CD8-positive, alpha-beta memory T cell (primary cell): ENCODE measurements at regions not wholly inside any gene's neighbourhood (a gene's known extent, or its start where the extent isn't known, plus 50 kb on each side); places are given as distances from the start of the nearest gene placed in this dataset.
A peak's percentile ranks its signal among the peaks of the same experiment; 100 is the strongest.

ENCODE experiments used
- CTCF ChIA-PET: fragments of 350-600 bp; sonication (Branson Sonifier 250); formaldehyde crosslinking; loops from one replicate; lab custom pipeline; 2021; ENCODE audit warnings: antibody characterized with exemption; lab: Charles Lee
- POLR2A ChIA-PET: fragments of 350-600 bp; sonication (Branson Sonifier 250); formaldehyde crosslinking; loops from one replicate; lab custom pipeline; 2021; ENCODE audit warnings: antibody characterized with exemption; lab: Charles Lee
- DNase-seq, 5 donors: peaks; one replicate each; pipeline versions ENCODE4 v3.0.0 to v3.0.0-alpha.2; 2020 to 2022; ENCODE audit warnings: mixed read lengths in 1 of 5
- H3K27ac ChIP-seq: one replicate; pipeline ENCODE4 v1.7.0; 2013; ENCODE audit warnings: low read depth, mild to moderate bottlenecking, low read length, moderate library complexity
- H3K27me3 ChIP-seq: 2 replicates; pipeline ENCODE4 v1.7.0; 2013; ENCODE audit warnings: low read length, mild to moderate bottlenecking; ENCODE audit not compliant: insufficient read depth, poor library complexity, severe bottlenecking
- H3K36me3 ChIP-seq: 2 replicates; pipeline ENCODE4 v1.7.0; 2013; ENCODE audit warnings: mild to moderate bottlenecking, low read length, moderate library complexity; ENCODE audit not compliant: insufficient read depth
- H3K4me1 ChIP-seq: 2 replicates; pipeline ENCODE4 v1.7.0; 2013; ENCODE audit warnings: mild to moderate bottlenecking, low read length, moderate library complexity; ENCODE audit not compliant: insufficient read depth
- H3K4me3 ChIP-seq: 2 replicates; pipeline ENCODE4 v1.7.0; 2013; ENCODE audit warnings: mild to moderate bottlenecking, low read length
- H3K9me3 ChIP-seq: 2 replicates; pipeline ENCODE4 v1.7.0; 2013; ENCODE audit warnings: mild to moderate bottlenecking, low read length
- H3K27ac Mint-ChIP-seq, 8 donors: one replicate each; pipeline ENCODE4 v1.8.0; 2020 to 2021; ENCODE audit warnings: mixed read lengths in 8 of 8, mild to moderate bottlenecking in 6 of 8, inconsistent platforms in 3 of 8, moderate library complexity in 3 of 8
- H3K27me3 Mint-ChIP-seq, 2 donors: one replicate each; pipeline ENCODE4 v1.8.0; 2020 to 2021; ENCODE audit warnings: mixed read lengths in 2 of 2, mild to moderate bottlenecking in 1 of 2, moderate library complexity in 1 of 2
- H3K36me3 Mint-ChIP-seq, 3 donors: one replicate each; pipeline ENCODE4 v1.8.0; 2020 to 2021; ENCODE audit warnings: mixed read lengths in 3 of 3, inconsistent platforms in 1 of 3, mild to moderate bottlenecking in 1 of 3
- H3K4me1 Mint-ChIP-seq, 3 donors: one replicate each; pipeline ENCODE4 v1.8.0; 2020 to 2021; ENCODE audit warnings: mixed read lengths in 3 of 3, inconsistent platforms in 1 of 3, mild to moderate bottlenecking in 1 of 3
- H3K4me3 Mint-ChIP-seq, 7 donors: one replicate each; pipeline ENCODE4 v1.8.0; 2020 to 2021; ENCODE audit warnings: mixed read lengths in 7 of 7, mild to moderate bottlenecking in 6 of 7, moderate library complexity in 4 of 7, inconsistent platforms in 2 of 7
- H3K9me3 Mint-ChIP-seq, 5 donors: one replicate each; pipeline ENCODE4 v1.8.0; 2020 to 2022; ENCODE audit warnings: mixed read lengths in 5 of 5, mild to moderate bottlenecking in 3 of 5, moderate library complexity in 2 of 5, inconsistent platforms in 1 of 5

DNA sequence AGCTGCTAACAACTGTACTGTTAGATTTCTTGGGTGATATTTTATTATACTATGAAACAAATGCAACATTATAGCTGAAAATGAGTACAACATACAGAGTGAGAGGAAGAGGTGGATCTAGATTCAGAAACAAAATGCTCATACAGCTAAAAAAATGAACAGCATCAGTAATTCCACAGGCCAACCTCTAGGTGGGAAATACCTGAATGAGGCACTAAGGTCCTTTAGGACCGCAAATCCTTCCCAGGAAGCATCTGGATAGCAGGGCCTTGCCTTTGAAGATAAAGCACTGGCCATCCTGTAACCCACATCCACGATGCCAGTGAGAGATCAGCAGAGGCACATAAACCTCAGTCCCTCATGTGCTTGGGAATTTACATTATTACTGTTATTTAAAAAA, 310.8 kb downstream of the YTHDC2 start:
- Mint-ChIP-seq H3K27me3 (no peaks in the 10 kb centered on the region), H3K4me1 (no peaks in the 10 kb centered on the region), H3K4me3 (no peak overlapping the region), H3K27ac (no peak overlapping the region), H3K36me3 (no peaks in the 10 kb centered on the region), H3K9me3 (peaks cover 3 to 13% (median 6%) of the 10 kb centered on the region in 5 donors)
- no peak for DNase-seq
- Histone ChIP-seq H3K27me3 (no peaks in the 10 kb centered on the region), H3K4me1 (no peaks in the 10 kb centered on the region), H3K9me3 (no peaks in the 10 kb centered on the region), H3K4me3 (no peak overlapping the region), H3K27ac (no peak overlapping the region), H3K36me3 (no peaks in the 10 kb centered on the region)
- ChIA-PET POLR2A (no interaction called here), CTCF (no interaction called here)

DNA sequence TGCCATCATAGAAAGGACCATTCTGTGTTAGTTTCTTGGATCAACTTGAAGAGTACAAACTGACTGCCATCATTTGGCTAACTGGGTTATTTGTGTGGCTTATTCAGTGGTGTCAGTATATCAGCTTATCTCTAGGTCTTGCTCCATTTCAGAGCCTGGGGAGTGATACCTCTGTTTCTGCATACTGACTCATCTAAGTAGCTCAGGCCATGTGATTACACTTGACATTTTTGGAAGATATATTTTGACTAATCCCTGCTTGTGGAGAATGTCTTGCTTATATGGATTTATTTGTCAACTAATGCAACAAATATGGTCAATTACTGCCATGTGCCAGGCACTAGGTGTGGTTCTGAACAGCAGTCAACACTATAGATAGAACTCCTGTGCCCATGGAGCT, 311.7 kb downstream of the YTHDC2 start:
- H3K36me3 Mint-ChIP-seq, result no peaks in the 10 kb centered on the region
- H3K4me3 ChIP-seq, result no peak overlapping the region
- H3K4me1 Mint-ChIP-seq, result no peaks in the 10 kb centered on the region
- peaks cover 0 to 13% (median 4%) of the 10 kb centered on the region in 5 donors for H3K9me3 Mint-ChIP-seq
- no peak overlapping the region for H3K27ac Mint-ChIP-seq
- no peak for DNase-seq
- no peaks in the 10 kb centered on the region for H3K9me3 ChIP-seq
- no peaks in the 10 kb centered on the region for H3K36me3 ChIP-seq
- CTCF ChIA-PET, result no interaction called here
- POLR2A ChIA-PET, result no interaction called here
- H3K27ac ChIP-seq, result no peak overlapping the region
- no peaks in the 10 kb centered on the region for H3K4me1 ChIP-seq
- H3K27me3 Mint-ChIP-seq, result no peaks in the 10 kb centered on the region
- no peak overlapping the region for H3K4me3 Mint-ChIP-seq
- H3K27me3 ChIP-seq, result no peaks in the 10 kb centered on the region

GRCh38 chr5:113846941-113847340, 333.4 kb downstream of the YTHDC2 start:
- no peak overlapping the region for H3K4me3 ChIP-seq
- no peak overlapping the region for H3K27ac Mint-ChIP-seq

GRCh38 chr5:113864437-113864836, 350.9 kb downstream of the YTHDC2 start:
- H3K9me3 Mint-ChIP-seq, result peaks cover under 1 to 5% (median 4%) of the 10 kb centered on the region in 5 donors
- no peak overlapping the region for H3K27ac Mint-ChIP-seq
- H3K36me3 ChIP-seq, result no peaks in the 10 kb centered on the region
- H3K4me1 ChIP-seq, result no peaks in the 10 kb centered on the region
- no peak overlapping the region for H3K27ac ChIP-seq
- CTCF ChIA-PET, result no interaction called here
- no peak for DNase-seq
- H3K9me3 ChIP-seq, result no peaks in the 10 kb centered on the region
- no peaks in the 10 kb centered on the region for H3K4me1 Mint-ChIP-seq
- no peak overlapping the region for H3K4me3 Mint-ChIP-seq
- no peaks in the 10 kb centered on the region for H3K27me3 Mint-ChIP-seq
- no peak overlapping the region for H3K4me3 ChIP-seq
- POLR2A ChIA-PET, result no interaction called here
- no peaks in the 10 kb centered on the region for H3K27me3 ChIP-seq
- no peaks in the 10 kb centered on the region for H3K36me3 Mint-ChIP-seq

More at GRCh38 chr5:113846941-113847340, 333.4 kb downstream of the YTHDC2 start:
- Mint-ChIP-seq H3K9me3 (peaks cover 0 to 8% (median 4%) of the 10 kb centered on the region in 5 donors), H3K27me3 (peaks cover 0 to 1% of the 10 kb centered on the region in 2 donors), H3K36me3 (no peaks in the 10 kb centered on the region), H3K4me3 (no peak overlapping the region), H3K4me1 (no peaks in the 10 kb centered on the region)
- Histone ChIP-seq H3K9me3 (no peaks in the 10 kb centered on the region), H3K27me3 (no peaks in the 10 kb centered on the region), H3K4me1 (no peaks in the 10 kb centered on the region), H3K27ac (no peak overlapping the region), H3K36me3 (no peaks in the 10 kb centered on the region)
- POLR2A ChIA-PET, result no interaction called here
- no peak for DNase-seq
- CTCF ChIA-PET, result no interaction called here

DNA sequence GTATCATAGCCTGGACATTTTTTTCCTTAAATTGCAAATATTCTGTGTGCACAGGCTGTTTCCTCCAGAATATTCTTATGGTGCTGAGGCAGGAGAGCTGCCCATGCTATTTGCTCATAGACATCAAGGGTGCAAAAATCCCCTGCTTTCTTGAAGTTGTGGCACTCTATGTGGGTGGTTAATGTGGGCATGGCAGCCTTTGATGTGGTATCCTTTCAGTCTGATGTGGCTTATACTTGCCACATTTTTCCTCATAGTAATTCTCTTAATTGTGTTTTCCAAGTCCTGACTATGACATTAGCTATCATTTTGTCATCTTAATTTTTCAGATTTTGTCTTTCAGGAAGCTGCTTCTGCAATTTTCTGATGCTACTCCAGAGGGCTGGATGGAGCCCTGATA, 353.3 kb downstream of the YTHDC2 start:
- no peaks in the 10 kb centered on the region for H3K36me3 Mint-ChIP-seq
- H3K27ac Mint-ChIP-seq, result no peak overlapping the region
- Histone ChIP-seq H3K27me3 (no peaks in the 10 kb centered on the region), H3K4me3 (no peak overlapping the region), H3K27ac (no peak overlapping the region), H3K4me1 (no peaks in the 10 kb centered on the region), H3K9me3 (no peaks in the 10 kb centered on the region), H3K36me3 (no peaks in the 10 kb centered on the region)
- DNase-seq, result no peak
- no peak overlapping the region for H3K4me3 Mint-ChIP-seq
- peaks cover 0 to 1% of the 10 kb centered on the region in 2 donors for H3K27me3 Mint-ChIP-seq
- H3K9me3 Mint-ChIP-seq, result peaks cover 2 to 8% (median 4%) of the 10 kb centered on the region in 5 donors
- CTCF ChIA-PET, result no interaction called here
- no peaks in the 10 kb centered on the region for H3K4me1 Mint-ChIP-seq
- POLR2A ChIA-PET, result no interaction called here

- no peak for DNase-seq
- no peaks in the 10 kb centered on the region for H3K4me1 ChIP-seq
- Mint-ChIP-seq H3K4me3 (no peak overlapping the region), H3K4me1 (no peaks in the 10 kb centered on the region), H3K27ac (peak overlapping the region in 1 of 8 donors; percentile 34), H3K27me3 (peaks cover 0 to 1% of the 10 kb centered on the region in 2 donors), H3K9me3 (peaks cover 2 to 8% (median 4%) of the 10 kb centered on the region in 5 donors), H3K36me3 (no peaks in the 10 kb centered on the region)
- CTCF ChIA-PET, result no interaction called here
- POLR2A ChIA-PET, result no interaction called here
- no peaks in the 10 kb centered on the region for H3K27me3 ChIP-seq
- no peak overlapping the region for H3K27ac ChIP-seq
- H3K9me3 ChIP-seq, result no peaks in the 10 kb centered on the region
- no peak overlapping the region for H3K4me3 ChIP-seq
- H3K36me3 ChIP-seq, result no peaks in the 10 kb centered on the region
Measured at GRCh38 chr5:113869611-113870010, 356.1 kb downstream of the YTHDC2 start.

- H3K4me1 Mint-ChIP-seq, result no peaks in the 10 kb centered on the region
- no peaks in the 10 kb centered on the region for H3K9me3 ChIP-seq
- H3K4me3 ChIP-seq, result no peak overlapping the region
- ChIA-PET POLR2A (no interaction called here), CTCF (no interaction called here)
- H3K4me1 ChIP-seq, result no peaks in the 10 kb centered on the region
- H3K36me3 Mint-ChIP-seq, result no peaks in the 10 kb centered on the region
- H3K36me3 ChIP-seq, result no peaks in the 10 kb centered on the region
- H3K27me3 ChIP-seq, result no peaks in the 10 kb centered on the region
- no peak overlapping the region for H3K27ac ChIP-seq
- H3K9me3 Mint-ChIP-seq, result peaks cover 2 to 7% (median 4%) of the 10 kb centered on the region in 5 donors
- no peak overlapping the region for H3K27ac Mint-ChIP-seq
- no peak overlapping the region for H3K4me3 Mint-ChIP-seq
- H3K27me3 Mint-ChIP-seq, result peaks cover 0 to 1% of the 10 kb centered on the region in 2 donors
- DNase-seq, result no peak
Measured at GRCh38 chr5:113871972-113872371, 358.5 kb downstream of the YTHDC2 start.

DNA sequence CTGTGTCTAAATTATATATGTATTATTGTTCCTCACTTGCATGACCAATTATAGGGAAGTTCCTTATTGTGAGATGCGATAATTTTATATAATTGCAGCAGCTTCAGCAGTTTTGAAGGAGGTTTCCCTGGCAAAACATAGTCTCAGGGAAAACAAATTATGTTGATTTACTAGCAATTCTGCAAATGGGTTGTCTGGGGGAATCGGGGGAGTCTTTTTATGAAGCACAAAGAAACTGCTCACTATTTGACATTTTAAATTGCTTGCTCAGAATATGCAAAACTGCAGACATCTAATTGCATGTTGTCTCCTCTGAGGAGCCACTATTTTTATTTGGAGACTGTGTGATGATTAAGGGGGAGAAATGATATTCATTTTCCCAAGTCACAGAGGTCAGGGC, 361.6 kb downstream of the YTHDC2 start:
- Mint-ChIP-seq H3K9me3 (peaks cover 3 to 11% (median 4%) of the 10 kb centered on the region in 5 donors), H3K27me3 (peaks cover 0 to under 1% of the 10 kb centered on the region in 2 donors), H3K36me3 (no peaks in the 10 kb centered on the region), H3K4me3 (no peak overlapping the region), H3K27ac (no peak overlapping the region), H3K4me1 (no peaks in the 10 kb centered on the region)
- no peak overlapping the region for H3K4me3 ChIP-seq
- H3K27me3 ChIP-seq, result no peaks in the 10 kb centered on the region
- H3K4me1 ChIP-seq, result no peaks in the 10 kb centered on the region
- H3K27ac ChIP-seq, result no peak overlapping the region
- no peaks in the 10 kb centered on the region for H3K36me3 ChIP-seq
- DNase-seq, result no peak
- ChIA-PET POLR2A (no interaction called here), CTCF (no interaction called here)
- H3K9me3 ChIP-seq, result no peaks in the 10 kb centered on the region

DNA sequence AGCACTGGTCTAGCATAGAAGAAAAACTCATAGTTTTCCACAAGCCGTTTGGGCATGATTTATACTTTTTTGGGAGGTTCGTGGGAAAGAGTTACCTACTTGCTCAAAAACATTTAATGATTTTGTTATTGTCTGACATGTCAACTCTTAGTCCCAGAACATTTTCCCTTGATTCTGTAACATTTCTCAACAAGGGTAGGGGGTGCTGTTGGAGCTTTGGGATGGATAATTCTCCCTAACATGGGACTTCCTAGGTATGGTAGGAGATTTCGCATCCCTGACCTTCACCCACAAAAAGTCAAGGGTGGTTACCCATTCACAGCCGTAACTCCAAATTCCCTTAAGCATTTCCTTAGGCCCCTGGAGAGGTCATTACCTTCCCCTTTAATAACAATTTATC, 378.0 kb downstream of the YTHDC2 start:
- H3K4me1 ChIP-seq, result no peaks in the 10 kb centered on the region
- H3K9me3 ChIP-seq, result no peaks in the 10 kb centered on the region
- Mint-ChIP-seq H3K9me3 (peaks cover 0 to 5% (median 0%) of the 10 kb centered on the region in 5 donors), H3K27ac (no peak overlapping the region), H3K36me3 (no peaks in the 10 kb centered on the region), H3K4me3 (no peak overlapping the region), H3K4me1 (no peaks in the 10 kb centered on the region), H3K27me3 (peaks cover 0 to 1% of the 10 kb centered on the region in 2 donors)
- POLR2A ChIA-PET, result no interaction called here
- H3K27me3 ChIP-seq, result no peaks in the 10 kb centered on the region
- H3K4me3 ChIP-seq, result no peak overlapping the region
- H3K27ac ChIP-seq, result no peak overlapping the region
- CTCF ChIA-PET, result no interaction called here
- no peaks in the 10 kb centered on the region for H3K36me3 ChIP-seq
- no peak for DNase-seq
